HepG2 (cell line): ENCODE measurements at regions not wholly inside any gene's neighbourhood (a gene's known extent, or its start where the extent isn't known, plus 50 kb on each side); places are given as distances from the start of the nearest gene placed in this dataset.
"Not testable (repeated sequence)": the region's sequence is repeated elsewhere in the genome, so short reads cannot be mapped to it uniquely, and the experiment has no call there.

Experiments used
- ATAC-seq: fragments of 200-7000 bp; cut with Tn5 transposase; 3 replicates; pipeline ENCODE4 v1.9.1; 2020; ENCODE audit warnings: mild to moderate bottlenecking, moderate library complexity
- BruUV-seq: library from RNA; stranded (reverse); fragments of 400-500 nt; replicated peaks from 2 replicates; lab custom pipeline; 2021; lab: Mats Ljungman, UMichigan
- CTCF ChIA-PET: fragments of 300-600 bp; formaldehyde crosslinking; extraction: SDS; loops from one replicate; lab custom pipeline; 2021; ENCODE audit warnings: low total read pairs, inconsistent platforms, low intra/inter-chr PET ratio; lab: Yijun Ruan, JAX
- POLR2A ChIA-PET: fragments of 350-600 bp; sonication (Branson Sonifier 250); formaldehyde crosslinking; loops from one replicate; lab custom pipeline; 2020; ENCODE audit warnings: antibody characterized with exemption, inconsistent platforms; lab: Yijun Ruan, JAX
- DNase-seq: peaks from one replicate; pipeline ENCODE4 v3.0.0-alpha.2; 2015; ENCODE audit warnings: low spot score
- FAIRE-seq: peaks from 3 replicates; lab custom pipeline; 2011; peaks lifted over from hg19 to GRCh38; lab: Jason Lieb, UNC
- H2AFZ ChIP-seq: one replicate; pipeline ENCODE4 v1.6.1; 2011; ENCODE audit warnings: low read length, inconsistent platforms
- H3K27ac ChIP-seq: fragments of 300-600 bp; 3 replicates; pipeline ENCODE4 v1.8.0; 2011; ENCODE audit warnings: mixed run types, mild to moderate bottlenecking, mixed read lengths, low read length, inconsistent platforms; ENCODE audit not compliant: insufficient read depth; ENCODE audit errors: extremely low read length
- H3K27me3 ChIP-seq, 2 experiments: fragments of 200-600 bp in 1 of 2; 2 replicates in 1 of 2; 3 replicates in 1 of 2; pipeline versions ENCODE4 v1.6.0 to v1.8.0; 2011; ENCODE audit warnings: low read length in 2 of 2, mild to moderate bottlenecking in 2 of 2, moderate library complexity in 2 of 2, inconsistent platforms in 1 of 2; ENCODE audit not compliant: insufficient read depth in 2 of 2, control insufficient read depth in 1 of 2
- H3K36me3 ChIP-seq, 2 experiments: fragments of 200-600 bp in 1 of 2; replicated peaks in 1 of 2; 2 replicates in 1 of 2; 3 replicates in 1 of 2; pipeline versions ENCODE4 v1.5.1 to v1.8.0; 2011; ENCODE audit warnings: low read length in 2 of 2, inconsistent platforms in 1 of 2; ENCODE audit not compliant: insufficient read depth in 2 of 2, control insufficient read depth in 1 of 2
- H3K4me1 ChIP-seq: 2 replicates; pipeline ENCODE4 v1.5.1; 2012; ENCODE audit warnings: low read length, inconsistent platforms; ENCODE audit not compliant: insufficient read depth
- H3K4me2 ChIP-seq: 2 replicates; pipeline ENCODE4 v1.6.0; 2011; ENCODE audit warnings: low read depth, low read length, inconsistent platforms
- H3K4me3 ChIP-seq, 3 experiments: fragments of 200-600 bp in 1 of 3; sonication (generic), shearing (Covaris generic) in 1 of 3; replicated peaks in 1 of 3; 2 replicates each; pipeline ENCODE4 v1.5.1; 2011 to 2016; ENCODE audit warnings: low read length in 3 of 3, inconsistent platforms in 2 of 3, low read depth in 2 of 3, mild to moderate bottlenecking in 2 of 3, control low read depth in 1 of 3, mixed read lengths in 1 of 3; ENCODE audit not compliant: insufficient read depth in 1 of 3
- H3K79me2 ChIP-seq: one replicate; pipeline ENCODE4 v1.6.1; 2011; ENCODE audit warnings: low read length, inconsistent platforms; ENCODE audit not compliant: insufficient read depth
- H3K9ac ChIP-seq: 2 replicates; pipeline ENCODE4 v1.6.0; 2011; ENCODE audit warnings: mild to moderate bottlenecking, low read depth, low read length, inconsistent platforms; ENCODE audit not compliant: insufficient read depth
- H3K9me3 ChIP-seq: 2 replicates; pipeline ENCODE4 v1.5.1; 2012; ENCODE audit warnings: mild to moderate bottlenecking, low read length
- H4K20me1 ChIP-seq: 2 replicates; pipeline ENCODE4 v1.6.0; 2011; ENCODE audit warnings: inconsistent platforms, mild to moderate bottlenecking, low read length, moderate library complexity; ENCODE audit not compliant: insufficient read depth
- CREM ChIP-seq, 2 experiments: sonication (generic) in 1 of 2; formaldehyde crosslinking in 1 of 2; IDR thresholded peaks; 2 replicates each; pipeline versions ENCODE4 v1.4.0 to v1.6.1; 2016 to 2020; ENCODE audit warnings: antibody characterized with exemption in 1 of 2, mild to moderate bottlenecking in 1 of 2, missing genetic modification reagents in 1 of 2
- HMG20A ChIP-seq: IDR thresholded peaks from 2 replicates; pipeline ENCODE4 v1.6.1; 2016; ENCODE audit warnings: borderline replicate concordance
- POLR2AphosphoS5 ChIP-seq: IDR thresholded peaks from 2 replicates; pipeline ENCODE4 v1.6.1; 2012; ENCODE audit warnings: low read depth, low read length
- SRSF4 ChIP-seq: fragments of 200-400 bp; formaldehyde crosslinking; IDR thresholded peaks from one replicate; pipeline ENCODE4 v1.6.1; 2018; ENCODE audit warnings: mild to moderate bottlenecking, low read depth, low read length, moderate library complexity; ENCODE audit not compliant: poor library complexity, severe bottlenecking
- ZNF501 ChIP-seq: sonication (generic); formaldehyde crosslinking; IDR thresholded peaks from 2 replicates; pipeline ENCODE4 v1.5.1; 2020; ENCODE audit warnings: mild to moderate bottlenecking, moderate library complexity, missing genetic modification reagents
- WGBS: methylation state at CpG from one replicate; pipeline ENCODE4 v1.1.6; 2017; ENCODE audit warnings: low lambda C conversion rate; 5-methylcytosine and 5-hydroxymethylcytosine counted together
- in situ Hi-C: cut with HindIII; loops from 2 replicates; pipeline ENCODE4 v1.10.0; 2017; ENCODE audit warnings: low pct_unique_long_range_greater_than_20kb; ENCODE audit not compliant: extremely low pct_ligation_motif_present
- intact Hi-C: fragments of 100-400 bp; cut with micrococcal nuclease; formaldehyde crosslinking; loops from one replicate; pipeline ENCODE4 v1.10.0; 2022; ENCODE audit not compliant: unreplicated experiment
- TF ChIP-seq, protein P1 (sequence below), 2 experiments: sonication (generic) in 1 of 2; formaldehyde crosslinking in 1 of 2; IDR thresholded peaks; 2 replicates each; pipeline versions ENCODE4 v1.6.1 to v1.9.0; 2014 to 2022; ENCODE audit warnings: antibody characterized with exemption in 1 of 2, borderline replicate concordance in 1 of 2, inconsistent platforms in 1 of 2, low read depth in 1 of 2, missing genetic modification reagents in 1 of 2
- TF ChIP-seq, protein P2 (sequence below): sonication (generic); formaldehyde crosslinking; conservative IDR thresholded peaks from 2 replicates; pipeline ENCODE4 v1.8.0; 2022; ENCODE audit warnings: missing genetic modification reagents

DNA sequence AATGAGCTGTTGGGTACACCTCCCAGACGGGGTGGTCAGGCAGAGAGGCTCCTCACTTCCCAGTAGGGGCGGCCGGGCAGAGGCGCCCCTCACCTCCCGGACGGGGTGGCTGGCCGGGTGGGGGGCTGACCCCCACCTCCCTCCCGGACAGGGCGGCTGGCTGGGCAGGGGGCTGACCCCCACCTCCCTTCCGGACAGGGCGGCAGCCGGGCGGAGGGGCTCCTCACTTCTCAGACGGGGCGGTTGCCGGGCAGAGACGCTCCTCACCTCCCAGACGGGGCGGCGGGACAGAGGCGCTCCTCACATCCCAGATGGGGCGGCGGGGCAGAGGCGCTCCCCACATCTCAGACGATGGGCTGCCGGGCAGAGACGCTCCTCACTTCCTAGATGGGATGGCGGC, 105.6 kb upstream of the ALDH1A3 start:
- intact Hi-C loops, H3K4me3 ChIP-seq, H3K4me1 ChIP-seq, in situ Hi-C loops, H3K4me2 ChIP-seq, H3K27ac ChIP-seq, H3K9me3 ChIP-seq, BruUV-seq, ATAC-seq, POLR2A ChIA-PET, DNase-seq, H3K79me2 ChIP-seq, CTCF ChIA-PET, H2AFZ ChIP-seq, FAIRE-seq, H3K9ac ChIP-seq, H3K36me3 ChIP-seq, H4K20me1 ChIP-seq: not testable (repeated sequence)
- H3K27me3 ChIP-seq: peaks cover 1 to 44% of the 10 kb centered on the region in 2 experiments; a peak in 4 of 5 replicates
- 90% methylated on average over 2 of the region's 28 CpGs for WGBS

DNA sequence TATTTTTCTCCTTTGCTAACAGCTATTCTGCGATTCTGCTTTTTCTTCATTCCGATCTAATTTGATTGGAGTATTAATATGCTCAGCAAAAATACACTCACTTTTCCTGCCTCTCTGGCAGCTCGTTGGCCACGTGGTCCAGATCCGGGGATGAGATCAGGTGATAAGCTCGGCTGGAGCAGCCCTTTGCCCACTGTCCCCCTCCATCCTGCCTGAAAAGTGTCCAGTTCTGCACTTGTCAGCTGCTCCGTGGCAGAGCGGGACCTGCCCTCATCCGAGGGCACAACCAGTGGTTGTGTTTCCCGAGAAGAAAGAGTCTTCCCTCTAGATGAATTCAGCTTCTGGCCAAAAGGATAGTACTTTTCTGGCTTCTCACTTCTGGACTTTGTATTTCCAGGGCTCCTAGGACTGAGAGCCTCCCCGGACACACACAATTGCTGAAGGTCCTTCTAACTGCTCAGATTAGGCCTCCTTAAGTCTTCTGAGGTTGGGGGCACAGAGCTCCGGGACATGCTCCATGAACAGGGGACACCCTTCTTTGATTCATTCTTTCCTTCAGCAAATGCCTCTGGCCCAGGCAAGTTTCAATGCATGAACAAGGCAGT, 103.9 kb upstream of the ALDH1A3 start:
- no peak for DNase-seq
- intact Hi-C loops (no loop called here), in situ Hi-C loops (no loop called here)
- Histone ChIP-seq H3K27me3 (peaks cover 1 to 48% of the 10 kb centered on the region in 2 experiments; a peak in 4 of 5 replicates), H3K36me3 (no peaks in the 10 kb centered on the region), H3K4me2 (no peak overlapping the region), H4K20me1 (no peaks in the 10 kb centered on the region), H3K27ac (no peak overlapping the region), H3K9me3 (no peaks in the 10 kb centered on the region), H3K79me2 (no peaks in the 10 kb centered on the region), H2AFZ (no peak overlapping the region), H3K4me1 (peaks cover 6% of the 10 kb centered on the region), H3K4me3 (no peak overlapping the region), H3K9ac (no peak overlapping the region)
- FAIRE-seq: no peak
- ChIA-PET CTCF (no interaction called here), POLR2A (no interaction called here)
- ATAC-seq: no peak
- WGBS: 50% methylated on average over 12 of the region's 12 CpGs
- no TSS peak for BruUV-seq
- no peak for TF ChIP-seq POLR2AphosphoS5
- TF ChIP-seq HMG20A (CRISPR knock-in tag): no peak
- TF ChIP-seq ZNF501 (CRISPR knock-in tag): no peak
- TF ChIP-seq SRSF4: no peak
- no peak for TF ChIP-seq CREM (IDR thresholded peaks at IDR 0.05)
- no peak for TF ChIP-seq CREM (CRISPR knock-in tag; IDR thresholded peaks at IDR 0.05)
- TF ChIP-seq, protein P1, sequence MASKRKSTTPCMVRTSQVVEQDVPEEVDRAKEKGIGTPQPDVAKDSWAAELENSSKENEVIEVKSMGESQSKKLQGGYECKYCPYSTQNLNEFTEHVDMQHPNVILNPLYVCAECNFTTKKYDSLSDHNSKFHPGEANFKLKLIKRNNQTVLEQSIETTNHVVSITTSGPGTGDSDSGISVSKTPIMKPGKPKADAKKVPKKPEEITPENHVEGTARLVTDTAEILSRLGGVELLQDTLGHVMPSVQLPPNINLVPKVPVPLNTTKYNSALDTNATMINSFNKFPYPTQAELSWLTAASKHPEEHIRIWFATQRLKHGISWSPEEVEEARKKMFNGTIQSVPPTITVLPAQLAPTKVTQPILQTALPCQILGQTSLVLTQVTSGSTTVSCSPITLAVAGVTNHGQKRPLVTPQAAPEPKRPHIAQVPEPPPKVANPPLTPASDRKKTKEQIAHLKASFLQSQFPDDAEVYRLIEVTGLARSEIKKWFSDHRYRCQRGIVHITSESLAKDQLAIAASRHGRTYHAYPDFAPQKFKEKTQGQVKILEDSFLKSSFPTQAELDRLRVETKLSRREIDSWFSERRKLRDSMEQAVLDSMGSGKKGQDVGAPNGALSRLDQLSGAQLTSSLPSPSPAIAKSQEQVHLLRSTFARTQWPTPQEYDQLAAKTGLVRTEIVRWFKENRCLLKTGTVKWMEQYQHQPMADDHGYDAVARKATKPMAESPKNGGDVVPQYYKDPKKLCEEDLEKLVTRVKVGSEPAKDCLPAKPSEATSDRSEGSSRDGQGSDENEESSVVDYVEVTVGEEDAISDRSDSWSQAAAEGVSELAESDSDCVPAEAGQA (IDR thresholded peaks at IDR 0.05; ENCODE audit: low read depth): no peak
- TF ChIP-seq, protein P1 (CRISPR knock-in tag; IDR thresholded peaks at IDR 0.05; ENCODE audit: borderline replicate concordance): no peak
- TF ChIP-seq, protein P2, sequence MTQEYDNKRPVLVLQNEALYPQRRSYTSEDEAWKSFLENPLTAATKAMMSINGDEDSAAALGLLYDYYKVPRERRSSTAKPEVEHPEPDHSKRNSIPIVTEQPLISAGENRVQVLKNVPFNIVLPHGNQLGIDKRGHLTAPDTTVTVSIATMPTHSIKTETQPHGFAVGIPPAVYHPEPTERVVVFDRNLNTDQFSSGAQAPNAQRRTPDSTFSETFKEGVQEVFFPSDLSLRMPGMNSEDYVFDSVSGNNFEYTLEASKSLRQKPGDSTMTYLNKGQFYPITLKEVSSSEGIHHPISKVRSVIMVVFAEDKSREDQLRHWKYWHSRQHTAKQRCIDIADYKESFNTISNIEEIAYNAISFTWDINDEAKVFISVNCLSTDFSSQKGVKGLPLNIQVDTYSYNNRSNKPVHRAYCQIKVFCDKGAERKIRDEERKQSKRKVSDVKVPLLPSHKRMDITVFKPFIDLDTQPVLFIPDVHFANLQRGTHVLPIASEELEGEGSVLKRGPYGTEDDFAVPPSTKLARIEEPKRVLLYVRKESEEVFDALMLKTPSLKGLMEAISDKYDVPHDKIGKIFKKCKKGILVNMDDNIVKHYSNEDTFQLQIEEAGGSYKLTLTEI (CRISPR knock-in tag): no peak
